Posterior vena cava (tissue), 2 donors: ENCODE measurements at regions not wholly inside any gene's neighbourhood (a gene's known extent, or its start where the extent isn't known, plus 50 kb on each side); places are given as distances from the start of the nearest gene placed in this dataset.

Experiments used
- DNase-seq: peaks from one replicate; pipeline ENCODE4 v3.0.0-alpha.2; 2020; ENCODE audit warnings: low spot score
- intact Hi-C, 2 donors: fragments of 100-400 bp; cut with DNase I; formaldehyde crosslinking; loops; one replicate each; pipeline versions ENCODE4 v1.14.1 to v1.14.2; 2022 to 2023
- donor health status: DM: yes; HTN: yes; CAD: no.
- donor health status: DM: yes; HTN: yes; CAD: no.

DNA sequence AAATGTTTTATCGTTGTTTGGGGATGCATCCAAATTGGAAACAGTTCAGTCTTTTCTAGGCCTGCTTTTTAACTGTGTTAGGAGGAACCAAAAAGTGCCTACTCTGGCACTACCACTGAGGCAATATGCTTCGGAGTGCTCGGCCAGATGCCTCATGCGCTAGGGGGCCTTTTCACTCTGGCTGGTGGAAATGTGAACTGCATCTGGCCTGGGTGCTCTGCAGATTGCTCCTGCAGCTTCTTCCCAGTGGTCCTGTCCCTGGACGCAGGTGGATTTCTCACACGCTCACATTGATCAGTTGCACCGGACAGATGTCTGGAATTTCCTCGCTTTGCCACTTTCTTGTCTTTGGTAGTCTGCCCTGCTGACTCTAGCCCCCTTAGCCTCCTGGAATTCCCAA, 330.2 kb upstream of the FMN2 start:
- no peak for DNase-seq
- intact Hi-C loops: no loop called here

DNA sequence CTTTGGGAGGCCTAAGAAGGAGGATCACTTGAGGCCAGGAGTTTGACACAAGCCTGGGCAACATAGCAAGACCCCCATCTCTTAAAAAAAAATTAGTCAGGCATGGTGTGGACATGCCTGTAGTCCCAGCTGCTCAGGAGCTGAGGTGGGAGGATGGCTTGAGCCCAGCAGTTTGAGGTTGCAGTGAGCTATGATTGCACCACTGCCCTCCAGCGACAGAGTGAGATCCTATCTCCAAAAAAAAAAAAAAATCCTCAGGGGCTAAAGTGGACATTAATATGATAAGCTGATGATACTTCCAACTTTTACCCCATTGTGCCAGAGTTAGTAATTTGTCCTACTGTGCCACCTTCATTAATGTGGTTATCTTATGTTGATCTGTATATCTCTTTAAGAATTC, 327.8 kb upstream of the FMN2 start:
- DNase-seq: no peak
- intact Hi-C loops: no loop called here

DNA sequence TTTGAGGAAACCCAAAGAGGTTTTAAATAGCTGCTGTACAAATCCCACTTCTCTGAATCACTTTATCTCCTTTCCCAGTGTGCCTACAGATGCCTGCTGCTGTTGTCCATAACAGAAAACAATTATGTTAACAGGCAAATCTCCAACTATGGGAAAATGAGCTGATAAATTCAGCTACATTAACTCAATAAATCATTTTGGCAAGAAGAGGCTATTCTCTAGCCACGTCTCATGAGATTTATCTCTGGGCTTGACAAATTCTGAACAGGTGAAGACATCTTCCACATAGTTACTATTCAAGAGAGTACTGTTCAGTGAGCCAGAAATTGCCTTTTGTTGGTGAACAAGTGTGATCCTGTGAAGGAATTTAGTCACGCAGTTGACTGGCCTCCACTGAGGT, 327.1 kb upstream of the FMN2 start:
- DNase-seq: no peak
- intact Hi-C loops: no loop called here

GRCh38 chr1:239765163-239765562, 326.5 kb upstream of the FMN2 start:
- no peak for DNase-seq
- intact Hi-C loops: no loop called here

DNA sequence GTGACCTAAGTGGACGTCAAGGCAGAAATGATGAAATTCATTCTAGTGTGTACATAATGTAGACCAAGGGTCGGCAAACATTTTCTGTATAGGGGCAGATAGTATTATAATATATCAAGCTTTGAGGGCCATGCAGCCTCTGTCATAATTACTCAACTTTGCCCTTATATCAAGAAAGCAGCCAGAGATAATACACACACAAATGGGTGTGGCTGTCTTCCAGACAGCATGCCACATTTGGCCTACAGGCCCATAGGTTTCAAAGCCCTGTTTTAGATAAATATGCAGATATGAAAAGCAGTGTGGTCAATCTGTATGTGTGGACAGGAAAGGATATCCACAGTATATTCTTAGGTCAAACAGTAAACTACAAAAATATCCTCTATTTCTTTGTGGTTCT, 320.1 kb upstream of the FMN2 start:
- DNase-seq: no peak
- intact Hi-C loops: no loop called here

DNA sequence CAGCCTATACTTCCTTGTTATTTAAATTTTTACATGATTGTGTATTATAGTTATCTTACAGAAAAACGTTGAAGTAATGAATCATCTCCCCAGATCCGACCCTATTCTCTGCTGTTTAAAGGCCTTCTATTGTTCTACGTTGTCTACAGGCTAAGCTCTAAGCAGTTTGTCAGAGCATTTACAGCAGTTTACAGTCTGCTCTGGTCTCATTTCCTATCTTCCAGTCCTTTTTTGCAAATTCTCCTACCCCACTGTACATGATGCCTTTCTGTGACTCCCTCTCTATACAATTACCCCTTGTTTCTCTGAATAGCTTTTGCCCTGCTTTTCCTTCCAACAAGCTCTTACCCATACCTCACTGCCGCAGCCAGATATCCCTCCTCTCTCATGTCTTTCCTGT, 319.2 kb upstream of the FMN2 start:
- intact Hi-C loops: no loop called here
- no peak for DNase-seq

GRCh38 chr1:239775466-239775865, 316.2 kb upstream of the FMN2 start:
- DNase-seq: no peak
- intact Hi-C loops: no loop called here

GRCh38 chr1:239778208-239778813, 313.4 kb upstream of the FMN2 start:
- DNase-seq: no peak
- intact Hi-C loops: no loop called here

DNA sequence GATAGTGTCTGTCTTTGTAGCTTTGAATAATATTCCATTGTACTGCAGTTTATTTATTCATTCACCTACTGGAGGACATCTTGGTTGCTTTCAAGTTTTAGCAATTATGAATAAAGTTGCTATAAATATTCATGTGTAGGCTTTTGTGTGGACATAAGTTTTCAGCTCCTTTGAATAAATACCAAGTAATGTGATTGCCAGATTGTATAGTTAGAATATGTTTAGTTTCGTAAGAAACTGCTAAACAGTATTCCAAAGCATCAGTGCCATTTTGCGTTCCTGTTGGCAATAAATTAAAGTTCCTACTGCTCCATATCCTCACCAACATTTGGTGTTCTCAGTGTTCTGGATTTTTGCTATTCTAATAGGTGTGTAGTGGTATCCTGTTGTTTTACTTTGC, 311.7 kb upstream of the FMN2 start:
- DNase-seq: no peak
- intact Hi-C loops: no loop called here

DNA sequence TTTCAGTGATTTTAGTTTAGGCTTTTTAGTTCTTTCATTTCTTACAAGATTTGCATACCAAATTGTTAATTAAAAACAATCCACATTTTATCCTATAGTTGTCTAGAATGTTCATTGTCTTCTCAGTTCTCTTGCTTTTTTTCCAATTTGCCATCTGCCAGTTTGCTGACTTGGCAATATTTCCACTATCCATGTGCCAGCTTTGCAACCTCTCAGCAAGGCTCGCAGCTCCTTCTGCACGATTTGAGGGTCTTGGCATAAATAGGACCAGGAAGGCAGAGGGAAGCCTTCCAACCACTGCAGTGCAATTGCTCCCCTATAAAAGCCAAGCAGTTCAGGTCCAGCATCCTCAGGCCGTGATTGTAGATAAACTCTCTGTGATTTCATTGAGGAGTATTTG, 306.8 kb upstream of the FMN2 start:
- no peak for DNase-seq

GRCh38 chr1:239785576-239785975, 306.1 kb upstream of the FMN2 start:
- intact Hi-C loops: no loop called here
- DNase-seq: no peak

More for the DNA sequence above, 306.8 kb upstream of the FMN2 start:
- intact Hi-C loops: no loop called here

DNA sequence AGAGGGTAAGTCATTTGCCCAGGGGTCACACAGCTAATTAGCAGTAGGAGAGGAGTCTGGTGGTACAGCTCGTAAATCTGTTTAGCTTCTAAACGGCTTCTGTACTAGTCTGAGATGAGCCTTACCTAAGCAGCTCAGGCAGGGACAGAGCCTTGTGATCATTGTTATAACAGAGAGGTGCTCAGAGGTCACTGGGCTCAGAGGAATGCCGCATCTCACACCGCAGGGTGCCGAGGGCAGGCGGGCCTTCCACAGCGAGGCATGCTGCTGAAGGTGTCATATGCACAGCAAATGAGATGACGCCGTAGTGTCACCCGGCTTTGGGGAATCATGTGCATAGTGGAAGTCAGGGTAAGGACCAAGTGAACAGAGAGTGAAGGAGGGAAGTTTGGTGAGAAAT, 305.2 kb upstream of the FMN2 start:
- intact Hi-C loops: no loop called here
- DNase-seq: no peak

- intact Hi-C loops: no loop called here
- DNase-seq: no peak
These were observed 299.5 kb upstream of the FMN2 start for GRCh38 chr1:239792157-239792556.

- no peak for DNase-seq
- intact Hi-C loops: no loop called here
These were observed 296.4 kb upstream of the FMN2 start for GRCh38 chr1:239795304-239795703.

DNA sequence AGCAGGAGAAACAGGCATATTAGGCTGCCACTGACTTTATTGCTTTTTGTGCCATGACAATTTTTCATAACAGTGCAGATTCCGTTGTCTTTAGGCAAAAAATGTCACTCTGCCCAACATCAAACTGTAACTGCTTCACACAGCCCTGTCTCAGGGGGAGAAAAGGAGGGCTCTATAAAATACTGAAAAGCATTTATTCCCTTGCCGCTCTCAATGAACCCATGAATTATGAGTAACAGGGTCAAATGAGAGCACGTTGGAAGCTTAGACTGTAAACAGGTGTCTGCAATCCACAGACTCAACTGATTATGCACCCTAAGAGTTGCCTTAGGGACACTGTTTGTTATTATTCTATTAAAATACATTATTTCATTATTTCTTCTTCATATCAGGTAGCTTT, 292.1 kb upstream of the FMN2 start:
- DNase-seq: no peak
- intact Hi-C loops: no loop called here

GRCh38 chr1:239800861-239801260, 290.8 kb upstream of the FMN2 start:
- no peak for DNase-seq
- intact Hi-C loops: no loop called here

- intact Hi-C loops: no loop called here
- no peak for DNase-seq
These were observed 289.4 kb upstream of the FMN2 start for GRCh38 chr1:239802275-239802674.

- intact Hi-C loops: no loop called here
- no peak for DNase-seq
These were observed 287.9 kb upstream of the FMN2 start for GRCh38 chr1:239803781-239804180.

- intact Hi-C loops: no loop called here
- DNase-seq: no peak
These were observed 287.4 kb upstream of the FMN2 start for GRCh38 chr1:239804266-239804665.

DNA sequence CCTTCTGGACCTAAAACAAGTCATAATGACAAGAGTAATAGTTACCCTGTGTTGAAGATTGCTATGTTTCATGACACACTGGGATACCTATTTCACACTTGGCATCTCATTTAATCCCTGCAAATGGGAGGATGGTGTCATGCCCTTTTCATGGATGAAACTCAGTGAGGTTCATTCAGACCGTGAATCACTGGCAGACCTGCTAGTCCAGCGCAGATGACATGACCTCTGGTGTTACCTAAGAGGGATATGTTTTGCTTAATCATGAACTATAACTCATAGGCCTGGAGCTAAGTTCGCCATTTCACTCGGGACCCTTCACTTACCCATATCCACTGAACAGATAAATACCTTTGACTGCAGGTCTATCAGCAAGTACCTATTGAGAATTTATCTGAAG, 286.6 kb upstream of the FMN2 start:
- intact Hi-C loops: no loop called here

DNA sequence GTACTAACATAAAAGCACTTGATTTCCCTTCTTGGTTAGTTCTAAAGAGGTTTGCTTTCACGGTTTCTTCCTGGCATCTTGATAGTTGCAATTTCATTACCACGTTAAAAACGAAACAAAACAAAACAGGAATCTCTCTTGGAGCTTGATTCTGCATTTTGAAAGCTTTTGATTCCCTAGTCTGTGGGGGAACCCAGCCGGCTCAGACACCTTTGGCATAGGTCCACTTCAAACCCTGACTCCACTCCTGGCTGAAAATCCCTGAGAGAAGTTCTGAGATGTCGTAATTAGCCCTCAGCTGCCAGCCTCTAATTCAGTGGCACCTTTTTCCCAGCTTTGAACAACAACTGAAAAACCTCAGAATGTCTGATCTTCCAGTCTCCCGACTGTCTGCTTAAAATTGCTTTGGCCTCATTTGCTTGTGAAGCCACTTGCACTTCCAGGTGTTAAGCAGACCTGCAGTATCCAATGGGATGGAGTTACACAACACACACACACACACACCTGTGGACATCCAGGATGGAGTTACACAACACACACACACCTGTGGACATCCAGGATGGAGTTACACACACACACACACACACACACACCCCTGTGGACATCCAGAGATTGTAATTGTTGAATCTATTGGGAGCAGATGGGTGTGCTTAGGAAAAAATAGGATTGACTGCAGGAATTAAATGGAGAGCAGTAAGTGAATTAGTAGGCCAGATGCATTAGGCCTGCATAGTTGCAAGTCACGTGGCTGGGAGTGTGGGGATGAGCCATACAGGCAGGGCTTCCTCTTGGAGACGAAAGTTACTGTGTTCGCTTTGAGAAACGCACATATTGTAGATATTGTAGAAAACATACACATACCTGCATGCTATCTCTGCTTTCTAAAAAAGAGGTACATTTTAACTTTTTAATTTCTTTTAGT, 285.6 kb upstream of the FMN2 start:
- no peak for DNase-seq
- intact Hi-C loops: no loop called here

More for the DNA sequence above, 286.6 kb upstream of the FMN2 start:
- DNase-seq: no peak
